A549 (cell line): ENCODE measurements at regions not wholly inside any gene's neighbourhood (a gene's known extent, or its start where the extent isn't known, plus 50 kb on each side); places are given as distances from the start of the nearest gene placed in this dataset.

ENCODE experiments used
- BHLHE40 ChIP-seq: IDR thresholded peaks from 2 replicates; pipeline ENCODE4 v1.6.1; 2012; ENCODE audit warnings: low read depth, low read length, inconsistent platforms
- EP300 ChIP-seq, 2 experiments: fragments of >200 bp; sonication (Bioruptor Twin); formaldehyde crosslinking; IDR thresholded peaks; 2 replicates in 1 of 2; 3 replicates in 1 of 2; pipeline ENCODE4 v1.6.1; 2016 to 2017
- JUNB ChIP-seq: fragments of >200 bp; sonication (Bioruptor Twin); formaldehyde crosslinking; IDR thresholded peaks from 2 replicates; pipeline ENCODE4 v1.6.1; 2016
- KDM1A ChIP-seq: fragments of 200-600 bp; sonication (generic); IDR thresholded peaks from 2 replicates; pipeline ENCODE4 v1.6.1; 2016; ENCODE audit warnings: low read depth, mild to moderate bottlenecking
- MAFK ChIP-seq: fragments of 450-650 bp; IDR thresholded peaks from 2 replicates; pipeline ENCODE4 v1.6.1; 2014; ENCODE audit not compliant: partially characterized antibody
- MAX ChIP-seq: IDR thresholded peaks from 2 replicates; pipeline ENCODE4 v1.6.1; 2012
- MYC ChIP-seq: IDR thresholded peaks from 2 replicates; pipeline ENCODE4 v1.6.1; 2012; ENCODE audit warnings: mild to moderate bottlenecking, inconsistent platforms, low read length, improper control_type of control experiment, borderline replicate concordance
- PHF8 ChIP-seq: fragments of 200-600 bp; sonication (generic); IDR thresholded peaks from 2 replicates; pipeline ENCODE4 v1.6.1; 2016; ENCODE audit warnings: low read depth, mild to moderate bottlenecking, antibody characterized with exemption, moderate library complexity, borderline replicate concordance
- POLR2A ChIP-seq: IDR thresholded peaks from 2 replicates; pipeline ENCODE4 v1.6.1; 2012; ENCODE audit warnings: mild to moderate bottlenecking, low read length
- RARB ChIP-seq: fragments of 250-450 bp; sonication (Bioruptor Pico); IDR thresholded peaks from 2 replicates; pipeline ENCODE4 v1.8.0; 2021; ENCODE audit warnings: mild to moderate bottlenecking, moderate library complexity
- RFX5 ChIP-seq: fragments of 450-650 bp; IDR thresholded peaks from 2 replicates; pipeline ENCODE4 v1.7.1; 2014; ENCODE audit warnings: antibody characterized with exemption, mild to moderate bottlenecking, moderate library complexity
- ZFP36 ChIP-seq: fragments of 450-650 bp; IDR thresholded peaks from 2 replicates; pipeline ENCODE4 v1.6.1; 2014; ENCODE audit warnings: borderline replicate concordance; ENCODE audit not compliant: partially characterized antibody
- TF ChIP-seq, protein P1 (sequence below): fragments of >200 bp; sonication (Bioruptor Twin); formaldehyde crosslinking; IDR thresholded peaks from 3 replicates; pipeline ENCODE4 v1.5.1; 2016
- TF ChIP-seq, protein P2 (sequence below): fragments of 200-600 bp; sonication (generic); IDR thresholded peaks from 2 replicates; pipeline ENCODE4 v1.6.1; 2016; ENCODE audit warnings: antibody characterized with exemption, mild to moderate bottlenecking, moderate library complexity

GRCh38 chr11:8333376-8333775 lies 69.7 kb upstream of the LMO1 start:
- TF ChIP-seq KDM1A = no peak
- TF ChIP-seq, protein P1, sequence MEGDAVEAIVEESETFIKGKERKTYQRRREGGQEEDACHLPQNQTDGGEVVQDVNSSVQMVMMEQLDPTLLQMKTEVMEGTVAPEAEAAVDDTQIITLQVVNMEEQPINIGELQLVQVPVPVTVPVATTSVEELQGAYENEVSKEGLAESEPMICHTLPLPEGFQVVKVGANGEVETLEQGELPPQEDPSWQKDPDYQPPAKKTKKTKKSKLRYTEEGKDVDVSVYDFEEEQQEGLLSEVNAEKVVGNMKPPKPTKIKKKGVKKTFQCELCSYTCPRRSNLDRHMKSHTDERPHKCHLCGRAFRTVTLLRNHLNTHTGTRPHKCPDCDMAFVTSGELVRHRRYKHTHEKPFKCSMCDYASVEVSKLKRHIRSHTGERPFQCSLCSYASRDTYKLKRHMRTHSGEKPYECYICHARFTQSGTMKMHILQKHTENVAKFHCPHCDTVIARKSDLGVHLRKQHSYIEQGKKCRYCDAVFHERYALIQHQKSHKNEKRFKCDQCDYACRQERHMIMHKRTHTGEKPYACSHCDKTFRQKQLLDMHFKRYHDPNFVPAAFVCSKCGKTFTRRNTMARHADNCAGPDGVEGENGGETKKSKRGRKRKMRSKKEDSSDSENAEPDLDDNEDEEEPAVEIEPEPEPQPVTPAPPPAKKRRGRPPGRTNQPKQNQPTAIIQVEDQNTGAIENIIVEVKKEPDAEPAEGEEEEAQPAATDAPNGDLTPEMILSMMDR = no peak
- TF ChIP-seq MAX = no peak
- no peak for TF ChIP-seq RFX5
- TF ChIP-seq RARB (CRISPR knock-in tag) = no peak
- no peak for TF ChIP-seq EP300 (IDR thresholded peaks at IDR 0.05)
- TF ChIP-seq PHF8 = no peak
- TF ChIP-seq, protein P2, sequence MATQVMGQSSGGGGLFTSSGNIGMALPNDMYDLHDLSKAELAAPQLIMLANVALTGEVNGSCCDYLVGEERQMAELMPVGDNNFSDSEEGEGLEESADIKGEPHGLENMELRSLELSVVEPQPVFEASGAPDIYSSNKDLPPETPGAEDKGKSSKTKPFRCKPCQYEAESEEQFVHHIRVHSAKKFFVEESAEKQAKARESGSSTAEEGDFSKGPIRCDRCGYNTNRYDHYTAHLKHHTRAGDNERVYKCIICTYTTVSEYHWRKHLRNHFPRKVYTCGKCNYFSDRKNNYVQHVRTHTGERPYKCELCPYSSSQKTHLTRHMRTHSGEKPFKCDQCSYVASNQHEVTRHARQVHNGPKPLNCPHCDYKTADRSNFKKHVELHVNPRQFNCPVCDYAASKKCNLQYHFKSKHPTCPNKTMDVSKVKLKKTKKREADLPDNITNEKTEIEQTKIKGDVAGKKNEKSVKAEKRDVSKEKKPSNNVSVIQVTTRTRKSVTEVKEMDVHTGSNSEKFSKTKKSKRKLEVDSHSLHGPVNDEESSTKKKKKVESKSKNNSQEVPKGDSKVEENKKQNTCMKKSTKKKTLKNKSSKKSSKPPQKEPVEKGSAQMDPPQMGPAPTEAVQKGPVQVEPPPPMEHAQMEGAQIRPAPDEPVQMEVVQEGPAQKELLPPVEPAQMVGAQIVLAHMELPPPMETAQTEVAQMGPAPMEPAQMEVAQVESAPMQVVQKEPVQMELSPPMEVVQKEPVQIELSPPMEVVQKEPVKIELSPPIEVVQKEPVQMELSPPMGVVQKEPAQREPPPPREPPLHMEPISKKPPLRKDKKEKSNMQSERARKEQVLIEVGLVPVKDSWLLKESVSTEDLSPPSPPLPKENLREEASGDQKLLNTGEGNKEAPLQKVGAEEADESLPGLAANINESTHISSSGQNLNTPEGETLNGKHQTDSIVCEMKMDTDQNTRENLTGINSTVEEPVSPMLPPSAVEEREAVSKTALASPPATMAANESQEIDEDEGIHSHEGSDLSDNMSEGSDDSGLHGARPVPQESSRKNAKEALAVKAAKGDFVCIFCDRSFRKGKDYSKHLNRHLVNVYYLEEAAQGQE = no peak
- TF ChIP-seq MYC = no peak
- no peak for TF ChIP-seq JUNB
- no peak for TF ChIP-seq MAFK
- no peak for TF ChIP-seq BHLHE40
- no peak for TF ChIP-seq POLR2A
- TF ChIP-seq ZFP36 = no peak
